Fibroblast of the aortic adventitia (primary cell): ENCODE measurements at regions not wholly inside any gene's neighbourhood (a gene's known extent, or its start where the extent isn't known, plus 50 kb on each side); places are given as distances from the start of the nearest gene placed in this dataset.
"Not testable (repeated sequence)": the region's sequence is repeated elsewhere in the genome, so short reads cannot be mapped to it uniquely, and the experiment has no call there.

Experiments
- DNase-seq: peaks from one replicate; pipeline ENCODE4 v3.0.0-alpha.2; 2010; ENCODE audit warnings: low read depth
- H3K4me3 ChIP-seq: 2 replicates; pipeline ENCODE4 v1.5.1; 2011; ENCODE audit warnings: low read depth, mild to moderate bottlenecking, control low read depth, low read length, moderate library complexity

- H3K4me3 ChIP-seq, DNase-seq: not testable (repeated sequence)
Measured at GRCh38 chr21:5013455-5014304, 5507.7 kb upstream of the TPTE start.

GRCh38 chr21:5015187-5015586, 5506.2 kb upstream of the TPTE start:
- not testable (repeated sequence) for DNase-seq, H3K4me3 ChIP-seq

GRCh38 chr21:5019120-5019519, 5502.3 kb upstream of the TPTE start:
- not testable (repeated sequence) for DNase-seq, H3K4me3 ChIP-seq

- not testable (repeated sequence) for DNase-seq
Measured at GRCh38 chr21:5021815-5022214, 5499.6 kb upstream of the TPTE start.

GRCh38 chr21:5022254-5022653, 5499.1 kb upstream of the TPTE start:
- DNase-seq, H3K4me3 ChIP-seq: not testable (repeated sequence)

More at GRCh38 chr21:5021815-5022214, 5499.6 kb upstream of the TPTE start:
- not testable (repeated sequence) for H3K4me3 ChIP-seq

GRCh38 chr21:5022748-5023147, 5498.6 kb upstream of the TPTE start:
- DNase-seq, H3K4me3 ChIP-seq: not testable (repeated sequence)

GRCh38 chr21:5035147-5035546, 5486.2 kb upstream of the TPTE start:
- H3K4me3 ChIP-seq, DNase-seq: not testable (repeated sequence)

- H3K4me3 ChIP-seq, DNase-seq: not testable (repeated sequence)
Measured at GRCh38 chr21:5035587-5035986, 5485.8 kb upstream of the TPTE start.

GRCh38 chr21:5037606-5038331, 5483.6 kb upstream of the TPTE start:
- not testable (repeated sequence) for DNase-seq, H3K4me3 ChIP-seq

GRCh38 chr21:5039926-5040325, 5481.5 kb upstream of the TPTE start:
- H3K4me3 ChIP-seq, DNase-seq: not testable (repeated sequence)

GRCh38 chr21:5042583-5042982, 5478.8 kb upstream of the TPTE start:
- DNase-seq, H3K4me3 ChIP-seq: not testable (repeated sequence)

GRCh38 chr21:5044812-5045211, 5476.6 kb upstream of the TPTE start:
- not testable (repeated sequence) for H3K4me3 ChIP-seq, DNase-seq

- not testable (repeated sequence) for DNase-seq, H3K4me3 ChIP-seq
Measured at GRCh38 chr21:5051303-5052018, 5469.9 kb upstream of the TPTE start.

GRCh38 chr21:5055027-5055754, 5466.2 kb upstream of the TPTE start:
- not testable (repeated sequence) for H3K4me3 ChIP-seq, DNase-seq

GRCh38 chr21:5055996-5056962, 5465.1 kb upstream of the TPTE start:
- not testable (repeated sequence) for H3K4me3 ChIP-seq, DNase-seq

GRCh38 chr21:5057077-5057476, 5464.3 kb upstream of the TPTE start:
- not testable (repeated sequence) for DNase-seq, H3K4me3 ChIP-seq

GRCh38 chr21:5060364-5061083, 5460.9 kb upstream of the TPTE start:
- H3K4me3 ChIP-seq, DNase-seq: not testable (repeated sequence)
